ENCODE measurements at regions not wholly inside any gene's neighbourhood (a gene's known extent, or its start where the extent isn't known, plus 50 kb on each side); places are given as distances from the start of the nearest gene placed in this dataset.

DNA sequence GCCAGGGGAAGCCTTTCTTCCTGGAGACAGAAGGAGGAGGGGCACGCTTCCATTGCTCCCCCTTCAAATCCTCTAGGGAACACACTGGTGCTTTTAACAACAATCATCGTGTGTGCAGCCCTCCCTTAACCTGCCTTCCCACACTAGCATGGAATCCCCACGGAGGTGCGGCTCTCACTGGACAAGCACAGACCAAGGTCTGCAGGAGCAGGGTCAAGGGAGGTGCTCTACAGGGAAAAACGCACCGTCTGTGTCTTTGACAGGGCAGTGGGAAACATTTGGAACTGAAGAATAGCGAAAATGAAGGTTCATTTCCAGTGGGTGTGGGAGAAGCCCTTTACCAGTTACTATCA, 527.1 kb downstream of the QKI start:
- Mint-ChIP-seq H3K4me1 (ENCODE audit: low read depth, unreplicated experiment) (peaks cover 16% of the 10 kb centered on the region), H3K27me3 (ENCODE audit: insufficient read depth, unreplicated experiment) (no peaks in the 10 kb centered on the region), H3K27ac (ENCODE audit: unreplicated experiment) (no peak overlapping the region), H3K4me3 (ENCODE audit: unreplicated experiment) (no peak overlapping the region), H3K9me3 (ENCODE audit: unreplicated experiment) (peaks cover 11% of the 10 kb centered on the region), H3K36me3 (ENCODE audit: insufficient read depth, unreplicated experiment) (no peaks in the 10 kb centered on the region)
- H3K9me3 ChIP-seq = no peaks in the 10 kb centered on the region
- H3K36me3 ChIP-seq (ENCODE audit: control insufficient read depth, insufficient read depth, low read length) = no peaks in the 10 kb centered on the region
- H3K27me3 ChIP-seq (replicated peaks; ENCODE audit: control insufficient read depth, insufficient read depth, low read length) = no peaks in the 10 kb centered on the region
- H3K4me1 ChIP-seq = peaks cover 13% of the 10 kb centered on the region
- ChIA-PET CTCF (no interaction called here), POLR2A (no interaction called here)
- DNase-seq = no peak
- H3K4me3 ChIP-seq (ENCODE audit: low read depth, low read length) = no peak overlapping the region
- TF ChIP-seq, protein P1, sequence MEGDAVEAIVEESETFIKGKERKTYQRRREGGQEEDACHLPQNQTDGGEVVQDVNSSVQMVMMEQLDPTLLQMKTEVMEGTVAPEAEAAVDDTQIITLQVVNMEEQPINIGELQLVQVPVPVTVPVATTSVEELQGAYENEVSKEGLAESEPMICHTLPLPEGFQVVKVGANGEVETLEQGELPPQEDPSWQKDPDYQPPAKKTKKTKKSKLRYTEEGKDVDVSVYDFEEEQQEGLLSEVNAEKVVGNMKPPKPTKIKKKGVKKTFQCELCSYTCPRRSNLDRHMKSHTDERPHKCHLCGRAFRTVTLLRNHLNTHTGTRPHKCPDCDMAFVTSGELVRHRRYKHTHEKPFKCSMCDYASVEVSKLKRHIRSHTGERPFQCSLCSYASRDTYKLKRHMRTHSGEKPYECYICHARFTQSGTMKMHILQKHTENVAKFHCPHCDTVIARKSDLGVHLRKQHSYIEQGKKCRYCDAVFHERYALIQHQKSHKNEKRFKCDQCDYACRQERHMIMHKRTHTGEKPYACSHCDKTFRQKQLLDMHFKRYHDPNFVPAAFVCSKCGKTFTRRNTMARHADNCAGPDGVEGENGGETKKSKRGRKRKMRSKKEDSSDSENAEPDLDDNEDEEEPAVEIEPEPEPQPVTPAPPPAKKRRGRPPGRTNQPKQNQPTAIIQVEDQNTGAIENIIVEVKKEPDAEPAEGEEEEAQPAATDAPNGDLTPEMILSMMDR (IDR thresholded peaks at IDR 0.05; ENCODE audit: insufficient read depth in 1 of 2, low read depth in 1 of 2, low read length in 1 of 2, severe bottlenecking in 1 of 2, unreplicated experiment in 1 of 2) = no peak
- intact Hi-C loops (cut with micrococcal nuclease; ENCODE audit: unreplicated experiment) = no loop called here
- no TSS peak for BruUV-seq (replicated peaks)

DNA sequence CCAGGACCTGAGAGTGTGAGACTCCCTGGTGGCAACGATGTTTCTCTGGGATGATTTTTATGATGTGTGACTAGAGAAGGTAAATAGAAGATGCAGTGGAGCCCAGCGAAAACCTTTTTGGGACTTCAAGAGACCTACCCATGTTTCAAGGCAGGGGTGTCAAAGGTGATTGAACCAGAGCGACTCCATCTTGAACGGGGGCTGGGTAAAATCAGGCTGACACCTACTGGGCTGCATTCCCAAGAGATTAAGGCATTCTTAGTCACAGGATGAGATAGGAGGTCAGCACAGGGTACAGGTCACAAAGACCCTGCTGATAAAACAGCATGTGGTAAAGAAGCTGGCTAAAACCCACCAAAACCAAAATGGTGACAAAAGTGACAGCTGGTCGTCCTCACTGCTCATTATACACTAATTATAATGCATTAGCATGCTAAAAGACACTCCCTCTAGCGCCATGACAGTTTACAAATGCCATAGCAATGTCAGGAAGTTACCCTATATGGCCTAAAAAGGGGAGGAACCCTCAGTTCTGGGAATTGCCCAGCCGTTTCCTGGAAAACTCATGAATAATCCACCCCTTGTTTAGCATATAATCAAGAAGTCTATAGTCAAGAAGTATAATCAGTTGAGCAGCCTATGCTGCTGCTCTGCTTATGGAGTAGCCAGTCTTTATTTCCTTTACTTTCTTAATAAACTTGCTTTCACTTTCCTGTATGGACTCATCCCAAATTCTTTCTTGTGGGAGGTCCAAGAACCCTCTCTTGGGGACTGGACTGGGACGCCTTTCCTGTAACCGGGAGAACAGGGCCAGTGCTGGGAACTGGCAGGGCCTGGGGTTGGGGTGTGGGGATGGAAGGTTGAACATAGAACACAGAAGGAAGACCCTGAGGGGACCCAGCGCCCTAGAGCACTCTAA, 526.4 kb downstream of the QKI start:
- no peaks in the 10 kb centered on the region for H3K9me3 ChIP-seq
- ChIA-PET CTCF (no interaction called here), POLR2A (no interaction called here)
- BruUV-seq (replicated peaks) = no TSS peak
- no peak for DNase-seq
- H3K9me3 Mint-ChIP-seq (ENCODE audit: unreplicated experiment) = peaks cover 11% of the 10 kb centered on the region
- TF ChIP-seq, protein P1 (IDR thresholded peaks at IDR 0.05; ENCODE audit: insufficient read depth in 1 of 2, low read depth in 1 of 2, low read length in 1 of 2, severe bottlenecking in 1 of 2, unreplicated experiment in 1 of 2) = no peak
- no peak overlapping the region for H3K4me3 Mint-ChIP-seq (ENCODE audit: unreplicated experiment)
- H3K4me1 Mint-ChIP-seq (ENCODE audit: low read depth, unreplicated experiment) = peaks cover 16% of the 10 kb centered on the region
- intact Hi-C loops (cut with micrococcal nuclease; ENCODE audit: unreplicated experiment) = no loop called here
- H3K4me1 ChIP-seq = peaks cover 13% of the 10 kb centered on the region
- H3K36me3 ChIP-seq (ENCODE audit: control insufficient read depth, insufficient read depth, low read length) = no peaks in the 10 kb centered on the region
- H3K27me3 ChIP-seq (replicated peaks; ENCODE audit: control insufficient read depth, insufficient read depth, low read length) = no peaks in the 10 kb centered on the region
- H3K27ac Mint-ChIP-seq (ENCODE audit: unreplicated experiment) = peak overlapping the region; percentile 29
- no peaks in the 10 kb centered on the region for H3K36me3 Mint-ChIP-seq (ENCODE audit: insufficient read depth, unreplicated experiment)
- no peaks in the 10 kb centered on the region for H3K27me3 Mint-ChIP-seq (ENCODE audit: insufficient read depth, unreplicated experiment)
- no peak overlapping the region for H3K4me3 ChIP-seq (ENCODE audit: low read depth, low read length)

DNA sequence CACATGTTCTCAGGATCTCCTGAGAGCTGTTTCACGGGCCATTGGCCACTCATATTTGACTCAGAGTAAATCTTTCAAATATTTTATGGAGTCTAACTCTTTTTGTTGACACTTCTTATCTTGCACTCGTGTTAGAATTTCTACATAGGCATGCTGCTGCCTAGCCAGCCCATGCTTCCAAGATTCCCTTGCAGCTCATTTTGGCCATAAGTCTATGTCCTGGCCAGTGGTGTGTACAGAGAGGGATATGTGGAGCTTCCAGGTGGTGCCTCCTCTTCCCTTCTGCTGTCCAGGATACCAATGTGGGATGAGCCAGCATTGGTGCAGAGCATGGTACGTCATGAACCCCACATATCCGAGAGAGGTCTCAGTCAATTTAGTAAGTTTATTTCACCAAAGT, 522.6 kb downstream of the QKI start:
- no peak for DNase-seq
- H3K9me3 Mint-ChIP-seq (ENCODE audit: unreplicated experiment) = peaks cover 11% of the 10 kb centered on the region
- no peak overlapping the region for H3K4me3 Mint-ChIP-seq (ENCODE audit: unreplicated experiment)
- peaks cover 13% of the 10 kb centered on the region for H3K4me1 ChIP-seq
- intact Hi-C loops (cut with micrococcal nuclease; ENCODE audit: unreplicated experiment) = no loop called here
- H3K4me3 ChIP-seq (ENCODE audit: low read depth, low read length) = no peak overlapping the region
- no TSS peak for BruUV-seq (replicated peaks)
- H3K9me3 ChIP-seq = no peaks in the 10 kb centered on the region
- H3K27me3 Mint-ChIP-seq (ENCODE audit: insufficient read depth, unreplicated experiment) = peaks cover 8% of the 10 kb centered on the region
- no peaks in the 10 kb centered on the region for H3K36me3 ChIP-seq (ENCODE audit: control insufficient read depth, insufficient read depth, low read length)
- TF ChIP-seq, protein P1 (IDR thresholded peaks at IDR 0.05; ENCODE audit: insufficient read depth in 1 of 2, low read depth in 1 of 2, low read length in 1 of 2, severe bottlenecking in 1 of 2, unreplicated experiment in 1 of 2) = no peak
- no peak overlapping the region for H3K27ac Mint-ChIP-seq (ENCODE audit: unreplicated experiment)
- H3K4me1 Mint-ChIP-seq (ENCODE audit: low read depth, unreplicated experiment) = peaks cover 11% of the 10 kb centered on the region
- no peaks in the 10 kb centered on the region for H3K27me3 ChIP-seq (replicated peaks; ENCODE audit: control insufficient read depth, insufficient read depth, low read length)
- ChIA-PET POLR2A (no interaction called here), CTCF (no interaction called here)
- H3K36me3 Mint-ChIP-seq (ENCODE audit: insufficient read depth, unreplicated experiment) = no peaks in the 10 kb centered on the region

Measured in Caco-2 (cell line).